Muscle of arm (tissue), 1 donor: ENCODE measurements at regions not wholly inside any gene's neighbourhood (a gene's known extent, or its start where the extent isn't known, plus 50 kb on each side); places are given as distances from the start of the nearest gene placed in this dataset.
"Not testable (repeated sequence)": the region's sequence is repeated elsewhere in the genome, so short reads cannot be mapped to it uniquely, and the experiment has no call there.

Experiments used
- DNase-seq: peaks from one replicate; pipeline ENCODE4 v3.0.0-alpha.2; 2013

GRCh38 chr16:86884390-86884650 lies 306.0 kb downstream of the FOXL1 start:
- no peak for DNase-seq

- DNase-seq: no peak
Observed at GRCh38 chr16:86885139-86885538, 306.8 kb downstream of the FOXL1 start.

GRCh38 chr16:86886651-86887050 lies 308.3 kb downstream of the FOXL1 start:
- DNase-seq: no peak

GRCh38 chr16:86887416-86887815 lies 309.1 kb downstream of the FOXL1 start:
- DNase-seq: no peak

GRCh38 chr16:86888231-86889053 lies 310.1 kb downstream of the FOXL1 start:
- DNase-seq: no peak

- DNase-seq: not testable (repeated sequence)
Observed at GRCh38 chr16:86889054-86889366, 310.7 kb downstream of the FOXL1 start.

- DNase-seq: no peak
Observed at GRCh38 chr16:86889974-86890373, 311.6 kb downstream of the FOXL1 start.

- DNase-seq: no peak
Observed at GRCh38 chr16:86891121-86891520, 312.8 kb downstream of the FOXL1 start.

GRCh38 chr16:86891631-86892030 lies 313.3 kb downstream of the FOXL1 start:
- DNase-seq: no peak

- DNase-seq: no peak
Observed at GRCh38 chr16:86892509-86892908, 314.2 kb downstream of the FOXL1 start.

- DNase-seq: no peak
Observed at GRCh38 chr16:86893506-86893905, 315.2 kb downstream of the FOXL1 start.

GRCh38 chr16:86894029-86894567 lies 315.7 kb downstream of the FOXL1 start:
- no peak for DNase-seq

GRCh38 chr16:86894925-86895324 lies 316.6 kb downstream of the FOXL1 start:
- DNase-seq: no peak

GRCh38 chr16:86895606-86896005 lies 317.3 kb downstream of the FOXL1 start:
- DNase-seq: no peak

- DNase-seq: no peak
Observed at GRCh38 chr16:86896976-86897375, 318.6 kb downstream of the FOXL1 start.

- DNase-seq: no peak
Observed at GRCh38 chr16:86897486-86897885, 319.1 kb downstream of the FOXL1 start.

- DNase-seq: no peak
Observed at GRCh38 chr16:86898386-86898785, 320.0 kb downstream of the FOXL1 start.

GRCh38 chr16:86899151-86899550 lies 320.8 kb downstream of the FOXL1 start:
- DNase-seq: no peak

- DNase-seq: no peak
Observed at GRCh38 chr16:86899757-86900156, 321.4 kb downstream of the FOXL1 start.

- DNase-seq: no peak
Observed at GRCh38 chr16:86901483-86901882, 323.1 kb downstream of the FOXL1 start.

- no peak for DNase-seq
Observed at GRCh38 chr16:86902656-86903001, 324.3 kb downstream of the FOXL1 start.

GRCh38 chr16:86903068-86903467 lies 324.7 kb downstream of the FOXL1 start:
- DNase-seq: no peak

- DNase-seq: no peak
Observed at GRCh38 chr16:86905302-86905701, 327.0 kb downstream of the FOXL1 start.

- no peak for DNase-seq
Observed at GRCh38 chr16:86906623-86907022, 328.3 kb downstream of the FOXL1 start.
